NCI-H460 (cell line): ENCODE measurements at regions not wholly inside any gene's neighbourhood (a gene's known extent, or its start where the extent isn't known, plus 50 kb on each side); places are given as distances from the start of the nearest gene placed in this dataset.

Experiments used
- DNase-seq: peaks from one replicate; pipeline ENCODE4 v3.0.0-alpha.2; 2016; ENCODE audit warnings: low read depth; ENCODE audit errors: extremely low read depth

DNA sequence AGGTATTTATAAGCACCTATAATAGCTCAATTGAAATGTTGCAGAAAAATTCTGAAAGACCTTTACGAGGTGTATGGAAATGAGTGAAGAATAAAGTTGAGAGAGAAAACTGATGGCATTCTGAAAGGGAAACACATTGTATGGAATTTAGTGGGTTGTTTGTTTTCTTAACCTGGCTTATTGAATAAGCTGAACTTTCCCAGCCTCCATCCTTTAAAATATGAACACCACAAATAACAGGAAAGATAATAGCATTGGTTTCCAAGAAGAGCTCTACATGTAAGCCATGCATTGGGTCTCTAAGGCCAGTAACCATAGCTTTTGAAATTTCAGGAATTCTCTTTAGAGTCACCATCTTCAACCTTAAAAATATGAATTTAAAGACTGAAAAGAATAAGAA lies 709.0 kb downstream of the USP25 start:
- no peak for DNase-seq

DNA sequence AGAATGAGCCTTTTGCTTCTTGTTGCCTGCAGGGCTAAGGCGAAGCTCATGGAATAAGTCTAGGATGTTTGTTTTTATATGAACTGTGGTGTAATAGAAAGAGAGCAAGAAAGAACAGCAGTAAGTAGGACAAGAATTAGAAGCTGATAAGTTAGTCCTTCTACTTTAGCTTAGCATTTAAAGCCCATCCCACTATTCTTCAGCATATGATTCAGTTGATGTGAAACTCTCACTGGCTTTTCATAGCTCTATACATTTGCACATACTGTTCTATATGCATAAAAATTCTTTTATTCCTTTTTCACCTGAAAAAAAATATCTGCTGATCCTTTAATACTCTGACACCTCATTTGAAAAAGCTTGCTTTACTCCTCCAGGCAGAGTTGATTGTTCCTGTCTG lies 712.0 kb downstream of the USP25 start:
- no peak for DNase-seq

DNA sequence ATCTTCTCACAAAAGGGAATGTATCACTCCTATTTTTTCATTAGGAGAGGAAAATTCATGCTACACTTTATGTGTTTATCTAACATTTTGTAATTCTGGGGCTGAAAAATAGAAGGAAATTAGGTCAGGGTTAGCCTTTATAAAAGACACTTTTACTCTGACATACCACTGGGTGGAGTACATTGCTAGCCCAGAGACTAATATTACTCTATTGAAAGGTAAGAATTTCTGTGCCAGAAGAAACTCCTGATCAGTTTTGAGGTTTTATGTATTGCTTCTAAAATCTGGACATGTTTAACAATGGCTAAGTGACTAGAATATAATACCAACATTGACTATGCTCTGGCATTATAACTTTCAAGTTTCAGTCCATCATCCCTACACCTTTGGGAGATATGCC lies 724.6 kb downstream of the USP25 start:
- peak; percentile 1 for DNase-seq

DNA sequence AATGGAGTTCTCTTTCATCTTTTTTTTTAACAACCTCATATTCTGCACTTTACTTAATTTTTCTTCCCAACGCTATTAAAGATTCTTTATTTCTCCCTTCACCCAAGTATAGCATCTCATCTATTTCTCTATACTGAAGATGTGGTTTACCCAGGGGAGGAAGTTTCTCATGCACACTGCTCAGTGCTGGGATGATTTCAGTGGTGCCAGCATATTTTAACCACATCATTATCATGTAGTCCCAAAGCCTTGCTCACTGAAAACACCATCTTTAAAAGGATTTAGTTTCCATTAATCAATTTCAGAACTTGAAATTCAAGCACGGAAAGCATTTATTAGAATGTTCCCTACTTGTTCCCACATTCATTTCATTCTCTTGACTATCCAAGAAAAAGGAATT lies 725.7 kb downstream of the USP25 start:
- no peak for DNase-seq

DNA sequence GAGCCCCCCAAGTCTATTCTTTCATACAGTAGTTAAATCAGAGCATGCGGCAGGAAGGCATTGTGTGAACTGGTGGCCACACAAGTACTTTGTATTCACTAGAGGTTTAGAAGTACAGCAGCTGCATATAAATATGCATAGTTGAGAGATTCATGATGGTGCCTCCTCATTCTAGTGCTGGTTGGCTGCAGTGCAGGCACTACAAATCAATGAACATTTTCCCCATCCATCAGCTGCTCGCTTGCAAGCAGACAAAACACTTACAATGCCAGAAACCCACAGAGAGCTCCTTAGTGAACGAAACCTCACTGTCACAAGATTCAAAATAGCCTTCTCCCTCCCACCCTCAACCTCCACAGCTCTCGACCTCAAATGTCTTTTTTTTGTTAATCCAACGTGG lies 726.2 kb downstream of the USP25 start:
- no peak for DNase-seq

DNA sequence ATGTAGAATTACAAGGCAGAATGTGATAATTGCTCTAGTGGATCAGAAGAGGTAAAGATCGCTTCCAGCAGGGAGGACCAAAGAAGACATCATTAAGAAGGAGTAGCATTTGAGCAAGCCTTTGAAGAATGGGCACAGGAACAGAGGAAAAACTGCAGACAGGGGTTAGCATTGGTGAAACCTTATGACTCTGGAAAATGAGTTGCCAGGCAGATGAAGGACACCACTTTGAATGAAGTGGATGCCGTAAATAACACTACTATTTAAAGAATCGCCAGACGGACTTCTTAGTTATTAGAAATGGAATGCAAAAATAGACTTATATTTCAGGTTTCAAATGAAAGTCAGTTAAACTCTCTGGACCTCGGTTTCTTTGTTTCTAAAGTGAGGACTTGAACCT lies 727.7 kb downstream of the USP25 start:
- no peak for DNase-seq

DNA sequence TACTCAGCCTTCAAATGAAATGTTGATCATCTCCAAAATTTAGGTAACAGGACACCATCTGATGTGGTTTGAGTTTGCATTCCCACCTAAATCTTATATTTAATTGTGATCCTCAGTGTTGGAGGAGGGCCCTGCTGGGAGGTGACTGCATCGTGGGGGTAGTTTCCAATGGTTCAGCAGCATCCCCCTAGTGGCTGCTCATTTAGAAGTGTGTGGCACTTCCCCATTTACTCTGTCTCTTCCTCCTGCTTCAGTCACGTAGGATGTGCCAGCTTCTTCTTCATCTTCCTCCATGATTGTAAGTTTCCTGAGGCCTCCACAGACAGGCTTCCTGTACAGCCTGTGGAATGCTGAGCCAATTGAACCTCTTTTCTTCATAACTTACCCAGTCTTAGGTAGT lies 731.2 kb downstream of the USP25 start:
- no peak for DNase-seq

DNA sequence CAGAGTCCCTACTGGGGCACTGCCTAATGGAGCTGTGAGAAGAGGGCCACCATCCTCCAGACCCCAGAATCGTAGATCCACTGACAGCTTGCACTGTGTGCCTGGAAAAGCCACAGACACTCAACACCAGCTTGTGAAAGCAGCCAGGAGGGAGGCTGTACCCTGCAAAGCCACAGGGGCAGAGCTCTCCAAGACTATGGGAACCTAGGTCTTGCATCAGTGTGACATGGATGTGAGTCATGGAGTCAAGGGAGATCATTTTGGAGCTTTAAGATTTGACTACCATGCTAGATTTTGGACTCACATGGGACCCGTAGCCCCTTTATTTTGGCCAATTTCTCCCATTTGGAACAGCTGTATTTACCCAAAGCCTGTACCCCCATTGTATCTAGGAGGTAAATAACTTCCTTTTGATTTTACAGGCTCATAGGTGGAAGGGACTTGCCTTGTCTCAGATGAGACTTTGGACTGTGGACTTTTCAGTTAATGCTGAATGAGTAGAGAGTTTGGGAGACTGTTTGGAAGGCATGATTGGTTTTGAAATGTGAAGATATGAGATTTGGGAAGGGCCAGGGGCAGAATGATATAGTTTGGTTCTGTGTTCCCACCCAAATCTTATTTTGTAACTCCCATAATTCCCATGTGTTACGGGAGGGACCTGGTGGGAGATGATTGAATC lies 734.6 kb downstream of the USP25 start:
- DNase-seq, result peak; percentile 2

DNA sequence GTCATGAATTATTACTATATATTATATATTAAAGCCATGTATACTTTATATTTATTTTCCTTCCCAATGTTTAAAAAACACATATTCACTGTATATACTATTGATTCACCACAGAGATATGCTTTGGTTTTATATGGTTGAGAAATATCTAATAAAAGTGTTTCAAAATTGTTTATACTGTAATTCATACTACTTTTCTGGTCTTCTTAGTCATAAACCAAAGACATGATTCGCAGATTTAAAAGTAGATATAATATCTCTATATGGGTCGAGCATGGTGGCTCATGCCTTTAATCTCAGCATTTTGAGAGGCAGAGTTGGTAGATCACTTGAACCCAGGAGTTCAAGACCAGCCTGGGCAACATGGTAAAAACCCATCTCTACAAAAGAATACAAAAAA lies 738.4 kb downstream of the USP25 start:
- no peak for DNase-seq

DNA sequence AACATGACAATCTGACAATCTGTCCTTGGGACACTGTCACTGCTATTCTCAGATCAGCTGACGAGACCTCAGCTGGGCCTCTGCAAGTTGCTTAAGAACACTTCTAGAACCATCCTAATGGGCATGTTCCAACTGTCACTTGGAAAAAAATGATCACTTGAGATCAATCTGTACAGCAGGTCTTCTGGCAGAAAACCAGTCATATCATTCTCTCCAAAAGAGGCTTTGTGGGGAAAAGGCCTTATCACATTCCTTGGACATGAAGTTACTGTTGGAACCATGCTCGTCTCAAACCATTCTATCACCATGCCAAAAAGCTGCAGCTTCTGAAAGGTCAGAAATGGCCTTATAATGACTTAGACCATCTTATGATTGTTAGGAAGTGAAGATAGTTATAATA lies 744.2 kb downstream of the USP25 start:
- no peak for DNase-seq

DNA sequence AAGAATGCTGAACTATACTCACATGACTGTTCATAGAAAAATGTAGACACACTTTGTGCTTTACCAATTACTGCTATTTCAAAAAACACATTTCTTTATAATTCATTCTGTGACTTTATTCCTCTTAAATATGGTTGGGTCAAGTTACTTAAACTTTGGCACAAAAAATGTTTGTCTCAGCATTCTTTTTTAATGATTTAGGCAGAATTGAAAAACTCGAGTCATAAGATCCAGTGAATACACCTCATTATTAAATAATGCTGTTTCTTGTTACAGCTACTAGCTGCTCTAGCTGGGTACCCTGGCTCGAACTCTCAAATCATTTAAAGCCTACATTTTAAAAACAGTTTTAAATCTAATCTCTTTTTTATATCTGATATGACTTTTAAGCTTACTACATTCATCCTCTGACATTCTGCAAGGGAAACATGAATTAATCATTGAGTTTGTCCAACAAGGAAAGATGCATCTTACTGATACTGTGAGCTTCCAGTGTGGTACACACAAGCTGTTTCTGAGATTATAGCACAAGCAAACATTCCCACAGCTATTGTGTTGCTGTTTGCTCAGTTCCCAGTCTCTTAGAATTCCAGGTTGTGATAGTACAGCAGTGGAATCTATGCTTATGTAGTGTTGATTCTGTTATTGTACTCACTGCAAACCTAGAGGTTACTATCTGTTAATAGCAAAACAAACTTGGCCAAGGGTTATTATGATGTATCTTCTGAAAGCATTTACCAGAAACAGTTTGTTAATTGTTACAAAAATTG lies 746.5 kb downstream of the USP25 start:
- no peak for DNase-seq

DNA sequence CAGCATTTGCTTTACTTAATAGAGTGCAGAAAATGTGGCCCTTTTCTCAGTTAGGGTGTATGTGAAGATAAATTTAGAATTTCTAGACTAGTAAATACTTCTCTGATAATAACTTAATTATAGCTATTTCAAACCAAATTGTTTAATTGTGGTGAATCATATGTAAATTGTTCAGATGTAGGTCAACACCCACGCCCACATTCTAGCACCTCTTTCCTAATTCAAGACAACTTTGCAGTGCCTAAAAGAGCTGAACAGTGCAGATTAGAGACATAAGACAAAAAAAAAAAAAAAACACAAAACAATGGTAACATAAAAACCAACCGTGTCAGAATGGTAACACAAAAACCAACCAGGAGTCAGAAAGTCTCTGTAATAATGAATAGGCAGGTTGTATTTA lies 758.3 kb downstream of the USP25 start:
- no peak for DNase-seq

DNA sequence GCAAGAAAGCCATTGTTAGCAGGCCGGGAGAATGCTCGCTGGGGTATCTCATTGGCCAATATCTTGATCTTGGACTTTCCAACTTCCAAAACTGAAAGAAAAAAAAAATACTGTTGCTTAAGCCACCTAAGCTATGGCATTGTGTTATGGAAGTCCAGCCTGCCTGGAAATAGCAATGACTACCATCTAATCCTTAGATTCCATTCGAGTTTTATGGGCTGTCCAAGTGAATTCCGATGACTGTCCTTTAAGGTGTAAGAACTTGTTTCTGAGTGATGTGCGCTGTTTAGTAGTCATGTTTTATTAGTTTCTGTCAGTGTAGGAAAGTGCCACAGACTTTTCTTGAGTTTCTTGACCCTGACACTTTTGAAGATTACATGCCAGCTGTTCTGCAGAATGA lies 762.6 kb downstream of the USP25 start:
- no peak for DNase-seq

DNA sequence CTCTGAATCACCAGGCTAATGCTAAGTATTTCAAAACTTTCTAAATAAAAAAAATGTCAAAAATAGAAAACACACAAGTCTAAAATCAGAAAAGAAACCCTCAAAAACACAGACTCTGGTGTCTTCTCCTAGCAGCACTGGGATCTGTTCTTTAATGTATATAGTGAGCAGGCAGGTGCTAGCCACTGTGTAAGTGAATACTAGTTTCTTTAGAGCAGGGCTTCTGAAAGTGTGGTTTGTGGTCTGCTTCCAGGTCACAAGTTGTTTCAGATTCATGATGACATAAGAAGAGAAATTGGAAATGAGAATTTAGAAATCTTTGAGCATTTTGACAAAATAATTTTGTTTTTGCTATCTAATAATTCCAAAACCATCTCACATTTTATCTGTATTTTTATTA lies 763.1 kb downstream of the USP25 start:
- no peak for DNase-seq

DNA sequence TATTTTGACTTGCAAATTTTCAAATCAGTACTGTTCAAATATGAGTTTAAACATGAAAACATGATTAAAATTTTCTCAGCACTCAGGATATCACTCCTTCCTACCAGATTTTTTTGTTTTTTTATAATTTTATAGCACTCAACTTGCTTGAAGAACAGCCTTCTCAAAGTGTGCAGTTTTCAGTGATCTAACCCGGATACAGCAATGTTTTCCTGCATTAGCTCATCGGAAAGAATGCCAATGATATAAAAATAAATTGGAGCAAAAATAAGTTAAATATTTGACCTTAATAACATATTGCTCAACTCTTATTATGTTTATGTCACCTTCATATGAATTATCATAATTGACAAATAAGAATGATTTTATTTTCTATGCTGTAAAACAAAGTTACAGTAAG lies 766.8 kb downstream of the USP25 start:
- no peak for DNase-seq

DNA sequence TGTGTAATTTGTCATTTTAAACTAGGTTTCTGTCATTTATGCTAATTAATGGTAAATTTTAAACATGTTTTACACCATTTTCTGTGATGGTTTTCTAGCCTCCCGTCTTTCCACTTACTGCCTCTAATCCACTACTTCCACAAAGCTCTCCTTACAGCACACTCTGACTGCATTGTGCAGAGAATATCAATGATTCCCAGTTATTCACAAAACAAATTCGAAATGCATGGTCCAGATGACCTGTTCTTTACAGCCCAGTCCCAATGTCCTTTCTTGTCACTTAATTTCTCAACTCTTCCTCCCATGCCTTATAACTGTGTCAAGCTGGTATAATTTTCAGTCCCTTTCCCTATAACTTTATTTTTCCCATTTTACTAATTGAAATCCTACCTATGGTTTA lies 770.5 kb downstream of the USP25 start:
- no peak for DNase-seq

DNA sequence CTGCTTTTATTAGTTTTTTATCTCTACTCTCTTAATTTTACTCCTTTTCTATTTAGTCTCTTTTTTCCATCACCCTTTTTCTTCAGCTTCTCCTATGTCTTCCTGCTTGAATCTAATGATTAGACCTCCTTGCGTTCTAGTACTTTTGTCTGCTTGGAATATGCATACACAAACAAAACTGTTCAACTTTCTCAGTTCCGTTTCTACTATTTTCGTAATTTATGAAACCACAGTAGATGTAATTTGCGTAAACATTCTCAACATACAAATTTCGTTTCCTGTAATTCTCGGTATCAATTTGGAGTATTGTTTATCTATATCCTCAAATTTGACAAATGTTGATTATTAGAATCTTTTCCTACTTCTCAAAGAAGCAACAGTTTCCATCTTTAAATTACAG lies 772.5 kb downstream of the USP25 start:
- no peak for DNase-seq

DNA sequence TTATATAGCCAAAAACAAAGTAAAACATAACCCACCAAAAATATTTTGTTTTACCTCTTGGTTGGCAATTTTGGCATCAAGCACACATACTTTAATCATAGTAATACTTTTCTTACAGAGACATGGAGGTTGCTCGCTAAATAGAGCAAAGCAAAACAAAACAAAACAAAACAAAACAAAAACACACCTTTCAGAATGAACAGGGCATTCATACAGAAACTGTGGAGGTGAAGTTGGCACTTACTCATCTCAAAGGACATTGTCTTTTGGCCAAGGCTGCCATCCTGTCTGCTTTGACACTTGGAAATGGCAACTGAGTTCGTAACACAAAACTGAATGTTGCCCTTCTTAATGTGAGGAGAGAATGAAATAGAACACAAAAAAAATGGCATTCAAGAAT lies 773.1 kb downstream of the USP25 start:
- DNase-seq, result no peak

DNA sequence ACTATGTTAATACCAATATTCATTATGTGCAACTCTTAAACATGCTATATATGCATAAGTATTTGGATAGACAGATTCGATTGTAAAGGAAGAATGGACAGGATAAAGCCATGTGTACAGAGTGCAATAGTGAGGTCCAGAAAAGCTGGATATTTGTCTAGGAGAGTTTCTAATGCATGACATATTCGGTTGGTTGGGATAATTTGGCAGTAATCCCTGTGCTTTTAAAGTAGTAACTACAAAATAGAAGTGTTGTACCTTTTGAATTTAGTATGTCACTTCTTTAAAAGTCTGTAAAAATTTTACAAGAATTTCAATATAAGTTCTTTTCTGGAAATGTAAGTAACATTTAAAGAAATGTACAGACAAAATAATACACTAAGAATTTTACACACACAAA lies 774.5 kb downstream of the USP25 start:
- DNase-seq, result no peak

DNA sequence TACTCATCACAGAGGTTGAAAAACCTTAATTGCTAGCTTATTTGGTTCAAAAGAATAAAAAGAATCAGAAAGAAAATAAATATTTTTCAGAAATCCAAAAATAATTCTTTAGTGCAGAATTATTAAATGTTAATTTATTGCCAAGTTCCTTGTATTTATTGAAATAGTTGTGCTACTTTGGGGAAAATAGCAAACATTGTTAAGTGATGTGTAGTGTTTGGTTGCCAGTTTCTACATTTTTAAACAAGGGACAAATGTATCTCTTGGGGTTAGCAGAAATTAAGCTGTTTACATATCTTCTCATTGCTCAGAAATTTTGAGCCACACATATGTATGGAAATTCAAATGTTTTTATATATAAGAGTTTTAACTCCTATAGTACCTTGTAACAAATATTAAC lies 775.0 kb downstream of the USP25 start:
- DNase-seq, result no peak

DNA sequence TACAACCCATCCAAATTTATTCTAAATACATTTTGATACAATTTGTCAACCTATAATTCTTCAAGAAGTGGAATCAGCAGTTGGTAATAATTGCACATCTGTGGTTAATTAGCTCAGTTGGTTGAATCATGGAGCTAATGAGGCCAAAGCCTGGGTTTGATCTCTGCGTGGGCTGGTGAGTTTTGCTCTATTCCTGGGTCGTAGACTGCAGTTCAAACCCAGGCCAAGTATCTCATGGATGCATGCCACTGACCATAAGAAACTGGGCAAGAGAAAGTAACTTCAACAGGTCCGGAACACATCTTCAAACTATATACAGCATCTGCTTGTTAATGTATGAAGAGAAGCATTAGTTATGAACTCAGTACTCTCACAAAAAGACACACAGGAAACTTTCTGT lies 779.7 kb downstream of the USP25 start:
- DNase-seq, result no peak

DNA sequence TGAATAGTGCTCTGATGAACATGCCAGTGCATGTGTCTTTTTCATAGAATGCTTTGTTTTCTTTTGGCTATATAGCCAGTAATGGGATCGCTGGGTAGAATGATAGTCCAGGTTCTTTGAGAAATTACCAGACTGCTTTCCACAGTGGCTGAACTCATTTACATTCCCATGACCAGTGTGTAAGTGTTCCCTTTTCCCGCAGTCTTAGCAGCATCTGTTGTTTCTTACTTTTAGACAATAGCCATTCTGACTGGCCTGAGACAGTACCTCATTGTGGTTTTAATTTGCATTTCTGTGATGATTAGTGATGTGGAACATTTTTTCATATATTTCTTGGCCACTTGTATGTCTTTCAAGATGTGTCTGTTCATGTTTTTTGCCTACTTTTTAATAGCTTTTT lies 784.5 kb downstream of the USP25 start:
- no peak for DNase-seq

DNA sequence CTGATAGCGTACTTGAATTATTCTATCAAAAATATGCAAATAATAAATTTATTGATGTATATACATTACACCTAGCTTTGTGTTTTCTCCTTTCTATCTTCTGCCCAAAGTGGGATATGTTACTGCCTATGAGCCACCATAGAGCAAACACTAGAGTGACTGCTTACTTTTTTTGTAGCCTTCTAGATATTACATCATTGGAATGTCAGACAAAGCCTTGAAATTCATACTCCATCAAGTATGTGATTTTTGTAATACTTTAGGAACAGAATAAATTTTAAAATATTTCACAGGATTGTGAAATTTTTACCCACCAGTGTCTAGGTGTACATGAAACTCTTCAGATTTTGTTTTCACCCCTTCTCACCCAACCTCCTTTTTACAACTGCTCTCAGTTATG lies 787.6 kb downstream of the USP25 start:
- DNase-seq, result no peak
